ENCODE measurements at regions not wholly inside any gene's neighbourhood (a gene's known extent, or its start where the extent isn't known, plus 50 kb on each side); places are given as distances from the start of the nearest gene placed in this dataset.
A peak's percentile ranks its signal among the peaks of the same experiment; 100 is the strongest.

DNA sequence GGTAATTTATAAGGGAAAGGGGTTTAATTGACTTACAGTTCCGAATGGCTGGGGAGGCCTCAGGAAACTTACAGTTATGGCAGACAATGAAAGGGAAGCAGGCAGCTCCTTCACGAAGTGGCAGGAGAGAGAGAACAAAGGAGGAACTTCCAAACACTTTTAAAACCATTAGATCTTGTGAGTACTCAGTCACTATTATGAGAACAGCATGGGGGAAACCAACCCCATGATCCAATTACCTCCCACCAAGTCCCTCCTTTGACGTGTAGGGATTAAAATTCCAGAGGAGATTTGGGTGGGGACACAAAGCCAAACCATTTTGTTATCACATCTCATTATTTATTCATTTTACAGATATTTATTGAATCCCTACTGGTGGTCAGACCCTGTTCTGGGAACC, 822.8 kb downstream of the GALC start:
- Histone ChIP-seq H3K9me3 (replicated peaks in 1 of 3) (no peaks in the 10 kb centered on the region), H3K27ac (no peak overlapping the region), H3K27me3 (no peaks in the 10 kb centered on the region), H3K4me3 (no peak overlapping the region), H3K36me3 (replicated peaks in 1 of 2) (no peaks in the 10 kb centered on the region), H3K4me1 (replicated peaks in 1 of 2) (no peaks in the 10 kb centered on the region)
- intact Hi-C loops (cut with DNase I): no loop called here
- WGBS, 4 donors: 56 to 64% (median 62%) methylated on average over 3 of the region's 3 CpGs
- TF ChIP-seq POLR2A (IDR thresholded peaks at IDR 0.05): no peak
- TF ChIP-seq, protein P1, sequence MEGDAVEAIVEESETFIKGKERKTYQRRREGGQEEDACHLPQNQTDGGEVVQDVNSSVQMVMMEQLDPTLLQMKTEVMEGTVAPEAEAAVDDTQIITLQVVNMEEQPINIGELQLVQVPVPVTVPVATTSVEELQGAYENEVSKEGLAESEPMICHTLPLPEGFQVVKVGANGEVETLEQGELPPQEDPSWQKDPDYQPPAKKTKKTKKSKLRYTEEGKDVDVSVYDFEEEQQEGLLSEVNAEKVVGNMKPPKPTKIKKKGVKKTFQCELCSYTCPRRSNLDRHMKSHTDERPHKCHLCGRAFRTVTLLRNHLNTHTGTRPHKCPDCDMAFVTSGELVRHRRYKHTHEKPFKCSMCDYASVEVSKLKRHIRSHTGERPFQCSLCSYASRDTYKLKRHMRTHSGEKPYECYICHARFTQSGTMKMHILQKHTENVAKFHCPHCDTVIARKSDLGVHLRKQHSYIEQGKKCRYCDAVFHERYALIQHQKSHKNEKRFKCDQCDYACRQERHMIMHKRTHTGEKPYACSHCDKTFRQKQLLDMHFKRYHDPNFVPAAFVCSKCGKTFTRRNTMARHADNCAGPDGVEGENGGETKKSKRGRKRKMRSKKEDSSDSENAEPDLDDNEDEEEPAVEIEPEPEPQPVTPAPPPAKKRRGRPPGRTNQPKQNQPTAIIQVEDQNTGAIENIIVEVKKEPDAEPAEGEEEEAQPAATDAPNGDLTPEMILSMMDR (IDR thresholded peaks at IDR 0.05): no peak
- no peak for DNase-seq

DNA sequence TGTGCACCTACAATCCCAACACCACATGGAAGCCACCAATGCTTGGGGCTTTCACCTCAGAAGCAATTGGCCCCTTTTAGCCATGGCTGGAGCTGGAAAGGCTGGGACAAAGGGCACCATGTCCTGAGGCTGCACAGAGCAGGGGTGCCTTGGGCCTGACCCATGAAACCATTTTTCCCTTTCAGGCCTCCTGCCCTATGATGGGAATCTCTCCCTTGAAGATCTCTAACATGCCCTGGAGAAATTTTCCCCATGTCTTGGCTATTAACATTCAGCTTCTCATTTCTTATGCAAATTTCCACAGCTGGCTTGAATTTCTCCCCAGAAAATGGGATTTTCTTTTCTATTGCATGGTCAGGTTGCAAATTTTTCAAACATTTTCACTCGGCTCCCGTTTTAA, 823.6 kb downstream of the GALC start:
- no peaks in the 10 kb centered on the region for H3K36me3 ChIP-seq (replicated peaks in 1 of 2)
- WGBS, 4 donors: 84 to 89% (median 85%) methylated on average over 2 of the region's 2 CpGs
- H3K27ac ChIP-seq: no peak overlapping the region
- intact Hi-C loops (cut with DNase I): no loop called here
- TF ChIP-seq, protein P1 (IDR thresholded peaks at IDR 0.05): no peak
- TF ChIP-seq POLR2A (IDR thresholded peaks at IDR 0.05): no peak
- no peaks in the 10 kb centered on the region for H3K4me1 ChIP-seq (replicated peaks in 1 of 2)
- no peaks in the 10 kb centered on the region for H3K27me3 ChIP-seq
- no peak overlapping the region for H3K4me3 ChIP-seq
- no peak for DNase-seq
- no peaks in the 10 kb centered on the region for H3K9me3 ChIP-seq (replicated peaks in 1 of 3)

DNA sequence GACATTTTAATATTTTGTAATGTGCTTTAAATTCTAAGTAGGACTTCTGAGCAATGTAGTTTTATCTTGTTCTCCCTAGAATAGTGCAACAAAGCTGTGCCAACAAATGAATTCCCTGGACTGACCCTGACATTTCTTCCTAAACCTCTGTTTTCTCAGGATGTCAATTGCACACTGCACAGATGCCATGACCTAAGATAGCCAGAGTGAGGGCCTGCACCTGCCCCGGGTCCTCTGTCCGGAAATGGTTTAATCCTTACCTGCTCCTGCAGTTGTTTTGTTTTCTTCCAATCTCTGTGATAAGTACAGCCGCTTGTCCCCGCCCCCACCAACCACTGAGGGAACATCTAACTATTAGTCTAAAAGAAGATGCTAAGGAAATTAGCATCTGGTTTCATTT, 831.5 kb downstream of the GALC start:
- 24 to 28% (median 26%) methylated on average over 4 of the region's 4 CpGs for whole genome bisulfite sequencing, 4 donors
- TF ChIP-seq, protein P1 (IDR thresholded peaks at IDR 0.05): no peak
- TF ChIP-seq POLR2A (IDR thresholded peaks at IDR 0.05): no peak
- intact Hi-C loops (cut with DNase I): no loop called here
- H3K27me3 ChIP-seq: no peaks in the 10 kb centered on the region
- DNase-seq: peak in 1 of 7 donors; percentile 13
- no peaks in the 10 kb centered on the region for H3K36me3 ChIP-seq (replicated peaks in 1 of 2)
- H3K27ac ChIP-seq: no peak overlapping the region
- H3K4me3 ChIP-seq: no peak overlapping the region
- no peaks in the 10 kb centered on the region for H3K4me1 ChIP-seq (replicated peaks in 1 of 2)
- H3K9me3 ChIP-seq (replicated peaks in 1 of 3): no peaks in the 10 kb centered on the region

DNA sequence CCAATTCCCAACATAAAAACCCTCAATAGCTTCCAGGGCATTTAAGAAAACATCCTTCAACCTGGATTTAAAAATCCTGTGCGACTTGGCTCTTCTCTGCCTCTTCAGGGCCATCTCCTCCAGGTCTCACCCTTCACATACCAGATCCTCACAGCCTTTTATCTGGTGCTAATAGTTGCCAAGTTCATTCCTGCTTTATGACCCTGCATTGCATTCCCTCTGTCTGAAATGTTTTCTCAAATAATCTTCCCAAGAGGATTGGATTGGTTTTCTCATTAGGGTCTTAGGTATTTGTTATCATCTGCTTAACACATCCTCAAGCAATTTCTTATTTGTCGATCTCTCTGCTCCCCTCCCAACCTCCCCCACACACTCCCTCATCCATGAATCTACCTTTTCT, 832.0 kb downstream of the GALC start:
- Histone ChIP-seq H3K36me3 (replicated peaks in 1 of 2) (no peaks in the 10 kb centered on the region), H3K4me3 (no peak overlapping the region), H3K4me1 (replicated peaks in 1 of 2) (no peaks in the 10 kb centered on the region), H3K27ac (no peak overlapping the region), H3K27me3 (no peaks in the 10 kb centered on the region), H3K9me3 (replicated peaks in 1 of 3) (no peaks in the 10 kb centered on the region)
- WGBS, 4 donors: 19 to 36% (median 25%) methylated on average over 2 of the region's 2 CpGs
- no peak for DNase-seq
- TF ChIP-seq, protein P1 (IDR thresholded peaks at IDR 0.05): no peak
- no peak for TF ChIP-seq POLR2A (IDR thresholded peaks at IDR 0.05)
- intact Hi-C loops (cut with DNase I): no loop called here

All from adrenal gland (tissue), 9 donors.